ENCODE measurements at regions not wholly inside any gene's neighbourhood (a gene's known extent, or its start where the extent isn't known, plus 50 kb on each side); places are given as distances from the start of the nearest gene placed in this dataset.
"Not testable (repeated sequence)": the region's sequence is repeated elsewhere in the genome, so short reads cannot be mapped to it uniquely, and the experiment has no call there.

DNA sequence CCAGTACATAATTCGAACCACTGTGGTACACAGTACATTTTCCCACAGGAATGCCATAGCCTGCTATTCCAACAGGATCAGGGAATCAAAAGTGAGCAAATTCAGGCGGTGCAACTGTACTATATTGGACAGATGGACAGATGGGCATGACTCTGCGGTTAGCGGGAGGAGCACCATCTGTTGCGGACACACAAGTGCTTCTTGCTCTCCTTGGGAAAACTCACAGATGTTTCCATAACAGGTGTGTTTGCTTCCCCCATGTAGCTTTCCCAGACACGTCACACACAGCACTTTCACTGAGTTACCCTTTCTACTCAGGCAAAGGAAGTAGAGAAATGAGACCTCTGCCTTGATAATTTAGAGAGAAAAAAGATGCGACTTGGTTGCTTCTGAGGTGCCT is 325.1 kb upstream of the THBS1 start:
- no peak for DNase-seq

- no peak for DNase-seq
Measured at GRCh38 chr15:39260391-39260790, 320.5 kb upstream of the THBS1 start.

- no peak for DNase-seq
Measured at GRCh38 chr15:39260791-39261190, 320.1 kb upstream of the THBS1 start.

GRCh38 chr15:39261397-39262183 is 319.3 kb upstream of the THBS1 start:
- not testable (repeated sequence) for DNase-seq

- DNase-seq: peak in 1 of 5 experiments; percentile 83
Measured at GRCh38 chr15:39262995-39263772, 317.7 kb upstream of the THBS1 start.

GRCh38 chr15:39265261-39265660 is 315.6 kb upstream of the THBS1 start:
- no peak for DNase-seq

GRCh38 chr15:39266890-39267289 is 314.0 kb upstream of the THBS1 start:
- DNase-seq: no peak

- peak in 1 of 5 experiments; percentile 84 for DNase-seq
Measured at GRCh38 chr15:39267685-39268084, 313.2 kb upstream of the THBS1 start.

DNA sequence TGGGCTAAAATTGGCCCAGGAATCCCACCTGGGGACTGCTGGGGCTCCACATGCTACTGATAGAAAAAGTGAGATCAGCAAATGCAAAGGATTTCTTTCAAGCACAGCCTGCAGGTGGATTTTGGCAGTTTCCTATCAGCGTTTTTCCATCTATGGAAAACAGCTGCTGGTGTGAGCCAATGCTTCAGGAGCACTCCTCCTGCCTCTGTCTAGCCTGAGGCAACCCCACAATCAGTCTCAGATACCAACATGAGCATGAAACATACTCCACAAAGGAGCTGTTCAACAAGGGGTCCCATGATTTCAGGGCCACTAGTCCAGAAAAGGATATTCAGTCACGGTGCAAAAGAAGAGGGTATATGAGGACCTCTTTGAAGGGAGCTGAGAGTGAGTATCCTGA is 311.5 kb upstream of the THBS1 start:
- no peak for DNase-seq

DNA sequence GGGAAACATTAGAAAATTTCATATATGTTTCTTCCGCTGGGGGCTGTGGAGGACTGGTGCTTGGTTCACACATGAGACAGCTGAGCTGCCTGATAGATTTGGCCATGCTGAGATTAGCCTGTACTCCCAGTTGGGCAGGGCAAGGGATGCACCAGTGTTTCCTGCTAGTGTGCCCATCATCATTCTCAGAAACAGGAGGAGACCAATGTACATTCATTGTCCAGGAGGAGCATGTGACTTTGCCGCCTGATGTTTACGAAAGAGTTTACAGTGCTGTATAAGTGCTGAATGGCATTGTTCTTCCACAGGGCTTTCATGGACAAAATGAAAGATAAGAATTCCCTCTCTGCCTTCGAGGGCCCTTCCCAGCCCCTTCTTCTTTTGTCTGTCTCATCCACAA is 311.1 kb upstream of the THBS1 start:
- no peak for DNase-seq

DNA sequence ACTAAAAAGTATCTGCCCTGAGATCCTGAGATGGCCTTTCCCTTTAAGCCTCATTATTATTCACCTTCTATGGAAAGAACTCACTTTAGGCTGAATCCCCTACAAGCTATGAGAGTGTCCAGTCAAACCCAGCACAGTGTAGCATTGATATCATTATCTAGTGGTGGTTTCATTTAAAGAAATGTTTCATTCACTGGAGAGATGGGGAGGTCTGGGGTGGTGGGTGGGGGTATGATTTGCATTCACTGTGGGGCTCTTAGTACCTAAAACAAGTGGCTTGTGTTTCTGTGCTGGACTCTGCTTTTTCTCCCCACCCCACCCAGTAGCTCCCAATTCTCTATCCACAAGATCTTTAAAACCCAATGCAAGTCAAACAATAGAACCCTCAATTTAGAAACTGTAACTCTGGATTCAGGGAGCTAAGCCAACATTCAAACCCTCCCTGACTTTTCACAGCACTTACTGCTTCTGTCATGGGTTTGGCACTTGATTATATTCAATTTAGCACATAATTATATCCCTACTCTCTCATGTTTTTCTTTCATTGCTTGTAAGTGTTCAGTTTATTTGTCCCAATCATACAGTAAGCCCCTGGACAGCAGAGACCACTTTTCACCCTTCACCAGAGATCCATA is 310.5 kb upstream of the THBS1 start:
- DNase-seq: no peak

DNA sequence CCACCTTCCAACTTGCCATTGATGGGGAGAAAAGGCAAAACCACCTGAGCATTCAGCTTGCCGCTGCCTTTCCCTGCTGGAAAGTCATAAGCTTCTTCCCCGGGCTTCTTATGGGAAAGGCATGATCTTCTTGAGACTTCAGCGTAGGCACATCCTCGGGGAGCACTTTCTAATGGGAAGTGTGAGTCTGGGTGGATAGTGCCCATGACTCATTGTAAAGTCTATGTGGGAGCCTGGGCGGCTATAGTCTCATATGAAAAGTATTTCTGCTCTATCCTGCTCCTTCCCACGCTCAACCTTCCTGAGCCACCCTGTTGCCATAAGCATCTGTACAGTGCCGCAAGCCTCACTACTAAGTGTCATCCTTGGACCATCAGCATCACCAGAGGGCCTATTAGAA is 309.9 kb upstream of the THBS1 start:
- DNase-seq: no peak

- DNase-seq: no peak
Measured at GRCh38 chr15:39272901-39273300, 308.0 kb upstream of the THBS1 start.

DNA sequence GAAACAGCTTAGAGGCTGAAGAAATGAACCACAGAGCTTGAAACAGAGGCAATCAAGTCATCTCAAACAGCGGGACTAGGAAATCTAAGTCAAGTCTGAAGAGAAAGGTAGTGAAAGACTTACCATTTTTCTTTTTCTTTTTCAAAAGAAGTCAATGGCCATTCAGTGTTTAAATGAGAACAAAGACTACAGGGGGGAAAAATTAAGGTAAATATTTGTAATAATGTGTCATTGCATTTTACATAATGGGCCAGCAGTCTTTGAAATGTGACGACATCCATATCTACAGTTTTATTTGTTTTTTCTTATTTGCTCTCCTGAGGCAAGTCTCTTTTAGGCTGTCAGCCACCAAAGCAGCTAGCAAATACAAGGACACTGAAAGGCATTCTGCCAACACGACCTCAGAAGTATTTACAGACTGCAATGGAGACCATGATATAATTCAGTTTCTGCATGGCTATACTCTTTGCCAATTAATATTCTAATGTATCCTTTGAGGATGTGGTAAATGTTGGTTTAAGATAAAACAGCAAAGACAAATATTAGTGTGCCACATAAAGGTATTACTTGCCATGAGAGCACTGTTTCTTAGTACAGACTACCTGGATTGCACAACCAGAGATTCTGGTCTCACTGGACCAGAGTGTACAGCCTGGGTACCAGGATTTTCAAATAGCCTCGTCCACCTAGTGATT is 307.0 kb upstream of the THBS1 start:
- no peak for DNase-seq

DNA sequence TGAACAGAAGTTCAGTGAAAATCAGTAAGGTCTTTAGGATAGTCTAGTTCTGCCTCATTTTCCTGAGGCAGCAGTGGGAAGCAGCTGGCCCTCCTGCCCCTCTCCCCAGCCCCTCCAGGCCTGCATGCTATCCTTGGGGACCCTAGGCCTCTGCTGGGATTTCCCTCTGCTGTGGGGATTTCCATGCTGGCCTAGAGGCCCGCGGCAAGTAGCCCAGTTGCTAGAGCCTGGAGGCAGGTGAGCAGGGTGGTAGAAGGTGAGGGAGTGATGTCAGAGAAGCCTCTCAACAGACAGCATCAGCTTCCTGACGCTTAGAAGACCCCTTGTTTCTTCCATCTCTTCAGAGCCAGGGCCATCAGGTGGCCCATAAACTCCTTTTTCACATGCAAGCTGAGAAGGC is 305.8 kb upstream of the THBS1 start:
- no peak for DNase-seq

DNA sequence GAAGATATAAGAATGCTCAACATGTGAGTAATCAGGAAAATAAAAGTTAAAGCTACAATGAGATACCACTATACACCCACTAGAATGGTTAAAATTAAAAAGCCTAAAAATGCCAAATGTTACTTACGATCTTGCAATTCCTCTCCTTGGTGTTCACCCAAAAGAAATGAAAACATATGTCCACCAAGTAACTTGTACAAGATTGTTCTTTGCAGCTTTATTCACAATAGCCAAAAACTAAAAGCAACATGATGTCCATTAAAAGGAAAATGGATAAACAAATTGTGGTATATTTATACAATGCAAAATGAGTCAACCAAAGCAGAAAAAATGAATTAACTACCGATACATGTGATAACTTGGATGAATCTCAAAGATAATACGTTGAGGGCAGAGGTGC is 301.6 kb upstream of the THBS1 start:
- no peak for DNase-seq

- no peak for DNase-seq
Measured at GRCh38 chr15:39281094-39281493, 299.8 kb upstream of the THBS1 start.

GRCh38 chr15:39282663-39283208 is 298.1 kb upstream of the THBS1 start:
- DNase-seq: no peak

DNA sequence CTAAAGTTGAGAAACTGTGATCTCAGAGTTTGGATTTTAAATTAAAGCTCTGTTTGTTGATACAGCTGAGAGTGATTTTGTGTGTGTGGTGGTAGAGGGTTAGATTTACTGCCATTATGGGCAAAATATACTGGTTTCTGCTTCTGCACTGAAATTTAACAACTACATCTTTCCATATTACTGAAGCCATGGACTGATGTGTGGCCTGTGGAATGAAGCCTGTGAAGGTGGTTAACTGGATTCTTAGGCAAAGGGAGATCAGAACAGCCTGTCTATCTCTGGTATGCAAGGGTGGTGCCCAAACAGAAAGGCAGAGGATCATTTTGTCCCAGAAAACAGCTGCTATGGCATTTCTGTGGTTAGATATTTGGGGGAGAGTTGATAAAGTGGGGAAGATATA is 297.3 kb upstream of the THBS1 start:
- DNase-seq: no peak

GRCh38 chr15:39285071-39285470 is 295.8 kb upstream of the THBS1 start:
- no peak for DNase-seq

DNA sequence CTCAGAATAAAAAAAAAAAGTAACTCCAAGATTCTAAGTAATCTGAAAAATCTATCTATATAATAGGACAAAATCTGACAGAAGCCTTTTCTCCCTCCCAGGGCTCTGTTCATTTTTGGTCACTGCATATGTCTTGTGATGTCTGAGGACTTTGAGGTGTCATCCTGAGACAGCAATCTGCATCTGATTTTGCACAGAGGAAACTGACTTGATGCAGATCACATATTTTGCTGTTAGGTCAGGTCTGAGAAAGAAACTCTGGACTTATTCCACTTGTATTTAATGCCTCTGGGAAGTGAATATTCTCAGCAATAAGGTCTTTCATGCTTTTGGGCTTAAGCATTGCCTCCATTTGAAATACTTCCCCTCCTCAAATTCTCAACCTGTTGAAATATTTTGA is 295.2 kb upstream of the THBS1 start:
- no peak for DNase-seq

GRCh38 chr15:39286706-39287105 is 294.2 kb upstream of the THBS1 start:
- peak in 1 of 5 experiments; percentile 19 for DNase-seq

All from T-helper 2 cell (primary cell).